ENCODE measurements at regions not wholly inside any gene's neighbourhood (a gene's known extent, or its start where the extent isn't known, plus 50 kb on each side); places are given as distances from the start of the nearest gene placed in this dataset.

DNA sequence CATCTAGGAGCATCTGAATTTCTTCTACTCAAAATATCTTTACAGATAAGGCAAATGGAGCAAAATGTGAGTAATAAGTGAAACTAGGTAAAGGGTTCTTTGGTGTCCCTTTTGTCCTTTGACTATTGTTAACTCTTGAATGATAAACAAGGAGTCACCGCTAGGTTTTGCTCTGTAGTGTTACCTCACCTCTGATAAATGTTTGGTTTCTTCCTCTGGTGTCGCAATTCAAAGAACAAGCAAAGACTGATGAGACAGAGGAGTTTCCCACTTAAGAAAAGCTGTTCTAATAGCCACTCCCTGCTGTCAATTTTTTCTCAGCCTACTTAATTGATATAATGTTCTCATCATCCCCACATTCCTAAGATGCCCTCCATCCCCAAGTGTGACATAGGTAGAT, 925.9 kb downstream of the IGSF11 start:
- Histone ChIP-seq H3K9me3 (replicated peaks; ENCODE audit: control insufficient read depth, insufficient read depth, low read depth, low read length) (no peaks in the 10 kb centered on the region), H3K4me3 (no peak overlapping the region), H3K4me1 (replicated peaks in 1 of 2; ENCODE audit: control insufficient read depth in 2 of 2, insufficient read depth in 2 of 2, low read length in 2 of 2) (no peaks in the 10 kb centered on the region), H3K79me2 (ENCODE audit: control insufficient read depth, insufficient read depth, low read length) (no peaks in the 10 kb centered on the region), H3K27me3 (ENCODE audit: control insufficient read depth in 2 of 2, insufficient read depth in 2 of 2, low read length in 2 of 2) (no peaks in the 10 kb centered on the region), H2AFZ (ENCODE audit: low read depth, low read length) (no peak overlapping the region), H3K36me3 (ENCODE audit: control insufficient read depth, insufficient read depth, low read length) (no peaks in the 10 kb centered on the region), H4K20me1 (replicated peaks; ENCODE audit: control insufficient read depth, insufficient read depth, low read length) (no peaks in the 10 kb centered on the region), H3K4me2 (ENCODE audit: insufficient read depth, low read length) (no peak overlapping the region), H3K9me1 (ENCODE audit: control insufficient read depth, insufficient read depth, low read length) (no peaks in the 10 kb centered on the region), H3K9ac (ENCODE audit: insufficient read depth in 1 of 2, low read depth in 2 of 2, low read length in 2 of 2) (no peak overlapping the region), H3K27ac (ENCODE audit: extremely low read depth, low read depth, low read length) (no peak overlapping the region)
- ChIA-PET CTCF (ENCODE audit: low intra/inter-chr PET ratio) (no interaction called here), POLR2A (no interaction called here)
- in situ Hi-C loops (cut with MboI), result no loop called here
- BruUV-seq (replicated peaks), result no TSS peak
- WGBS (ENCODE audit: insufficient coverage, low coverage, missing lambda C conversion rate), result 5% methylated on average over 2 of the region's 2 CpGs
- no peak for ATAC-seq
- FAIRE-seq, result no peak
- no peak for DNase-seq (ENCODE audit: extremely low read depth in 1 of 4, low spot score in 3 of 4)
- intact Hi-C loops (cut with micrococcal nuclease), result no loop called here
- TF ChIP-seq CBX8 (IDR thresholded peaks at IDR 0.05; ENCODE audit: borderline replicate concordance, extremely low read depth, low read depth, low read length, poor library complexity, severe bottlenecking) (no peak), TCFL5 (CRISPR knock-in tag; conservative IDR thresholded peaks at IDR 0.05) (no peak), ZBTB1 (CRISPR knock-in tag; IDR thresholded peaks at IDR 0.05; ENCODE audit: borderline replicate concordance, low read depth) (no peak), FOXA1 (IDR thresholded peaks at IDR 0.05; ENCODE audit: borderline replicate concordance) (no peak), TSC22D4 (tag; IDR thresholded peaks at IDR 0.05) (no peak), MBD2 (IDR thresholded peaks at IDR 0.05; ENCODE audit: borderline replicate concordance, low read depth) (no peak), ZC3H4 (CRISPR knock-in tag; IDR thresholded peaks at IDR 0.05; ENCODE audit: borderline replicate concordance) (no peak), KHSRP (IDR thresholded peaks at IDR 0.05) (no peak), FOXA3 (CRISPR knock-in tag; conservative IDR thresholded peaks at IDR 0.05 in 1 of 2, IDR thresholded peaks at IDR 0.05 in 1 of 2) (no peak)
- TF ChIP-seq, protein P1, sequence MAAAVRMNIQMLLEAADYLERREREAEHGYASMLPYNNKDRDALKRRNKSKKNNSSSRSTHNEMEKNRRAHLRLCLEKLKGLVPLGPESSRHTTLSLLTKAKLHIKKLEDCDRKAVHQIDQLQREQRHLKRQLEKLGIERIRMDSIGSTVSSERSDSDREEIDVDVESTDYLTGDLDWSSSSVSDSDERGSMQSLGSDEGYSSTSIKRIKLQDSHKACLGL (CRISPR knock-in tag; IDR thresholded peaks at IDR 0.05; ENCODE audit: borderline replicate concordance, poor library complexity, severe bottlenecking), result no peak

Data from K562 (cell line).